GM12878 (cell line): ENCODE measurements at regions not wholly inside any gene's neighbourhood (a gene's known extent, or its start where the extent isn't known, plus 50 kb on each side); places are given as distances from the start of the nearest gene placed in this dataset.

ENCODE experiments used
- ATAC-seq: fragments of 200-7000 bp; cut with Tn5 transposase; 3 replicates; pipeline ENCODE4 v1.9.1; 2020; ENCODE audit warnings: mild to moderate bottlenecking, moderate library complexity
- BruUV-seq: library from RNA; stranded (reverse); fragments of 400-500 nt; replicated peaks from 2 replicates; lab custom pipeline; 2021; lab: Mats Ljungman, UMichigan
- CTCF ChIA-PET: fragments of 300-600 bp; sonication (Branson Sonifier 250); formaldehyde crosslinking; extraction: SDS; loops from one replicate; lab custom pipeline; 2021; ENCODE audit warnings: inconsistent platforms; lab: Yijun Ruan, JAX
- POLR2A ChIA-PET: fragments of 350-600 bp; formaldehyde crosslinking; extraction: SDS; loops from one replicate; lab custom pipeline; 2021; ENCODE audit warnings: inconsistent platforms; lab: Charles Lee
- RAD21 ChIA-PET: fragments of 300-600 bp; sonication (Branson Sonifier 250); formaldehyde crosslinking; loops from one replicate; lab custom pipeline; 2023; ENCODE audit warnings: antibody characterized with exemption; ENCODE audit not compliant: unreplicated experiment; lab: Charles Lee
- SMC1A ChIA-PET: fragments of 300-600 bp; sonication (Branson Sonifier 250); formaldehyde crosslinking; loops from one replicate; lab custom pipeline; 2023; ENCODE audit not compliant: unreplicated experiment, uncharacterized antibody; lab: Charles Lee
- DNase-seq: peaks from one replicate; pipeline ENCODE4 v3.0.0-alpha.2; 2011; ENCODE audit warnings: low read depth, low spot score
- FAIRE-seq: peaks from 3 replicates; lab custom pipeline; 2011; peaks lifted over from hg19 to GRCh38; lab: Jason Lieb, UNC
- H2AFZ ChIP-seq: 2 replicates; pipeline ENCODE4 v1.6.0; 2011; ENCODE audit warnings: low read depth, low read length, control low read depth; ENCODE audit not compliant: control insufficient read depth
- H3K27ac ChIP-seq: 2 replicates; pipeline ENCODE4 v1.5.1; 2011; ENCODE audit warnings: control low read depth; ENCODE audit not compliant: control insufficient read depth, insufficient read depth
- H3K27me3 ChIP-seq, 2 experiments: replicated peaks in 1 of 2; 2 replicates each; pipeline versions ENCODE4 v1.6.0 to v1.6.1; 2011; ENCODE audit warnings: low read length in 1 of 2; ENCODE audit not compliant: control insufficient read depth in 2 of 2, insufficient read depth in 2 of 2
- H3K36me3 ChIP-seq, 2 experiments: 2 replicates each; pipeline ENCODE4 v1.5.1; 2011; ENCODE audit warnings: low read length in 1 of 2; ENCODE audit not compliant: control insufficient read depth in 2 of 2, insufficient read depth in 2 of 2
- H3K4me1 ChIP-seq: 2 replicates; pipeline ENCODE4 v1.6.1; 2011; ENCODE audit warnings: mild to moderate bottlenecking, low read length, moderate library complexity, mixed read lengths; ENCODE audit not compliant: control insufficient read depth, insufficient read depth
- H3K4me2 ChIP-seq: 2 replicates; pipeline ENCODE4 v1.6.0; 2011; ENCODE audit warnings: control low read depth; ENCODE audit not compliant: control insufficient read depth, insufficient read depth
- H3K4me3 ChIP-seq: fragments of 200-600 bp; sonication (generic); 2 replicates; pipeline ENCODE4 v1.5.1; 2016
- H3K79me2 ChIP-seq: 2 replicates; pipeline ENCODE4 v1.6.0; 2011; ENCODE audit warnings: low read length; ENCODE audit not compliant: control insufficient read depth, insufficient read depth
- H3K9ac ChIP-seq: 2 replicates; pipeline ENCODE4 v1.8.0; 2011; ENCODE audit warnings: low read length, control low read depth, mixed read lengths; ENCODE audit not compliant: control insufficient read depth, insufficient read depth
- H3K9me3 ChIP-seq: replicated peaks from 3 replicates; pipeline ENCODE4 v1.5.1; 2011; ENCODE audit warnings: mild to moderate bottlenecking, low read length; ENCODE audit not compliant: control insufficient read depth, insufficient read depth
- H4K20me1 ChIP-seq: 2 replicates; pipeline ENCODE4 v1.6.0; 2011; ENCODE audit not compliant: control insufficient read depth, insufficient read depth
- BHLHE40 ChIP-seq, 2 experiments: fragments of 450-650 bp in 1 of 2; IDR thresholded peaks; 2 replicates each; pipeline ENCODE4 v1.6.1; 2011 to 2017; ENCODE audit warnings: low read depth in 2 of 2, borderline replicate concordance in 1 of 2, improper control_type of control experiment in 1 of 2, low read length in 1 of 2, mild to moderate bottlenecking in 1 of 2
- E2F4 ChIP-seq: IDR thresholded peaks from 2 replicates; pipeline ENCODE4 v1.6.1; 2012; ENCODE audit warnings: low read depth, low read length, improper control_type of control experiment
- ESRRA ChIP-seq: IDR thresholded peaks from 2 replicates; pipeline ENCODE4 v1.6.1; 2012; ENCODE audit warnings: mild to moderate bottlenecking, low read length, improper control_type of control experiment
- FOXK2 ChIP-seq: fragments of 450-650 bp; IDR thresholded peaks from 2 replicates; pipeline ENCODE4 v1.6.1; 2017; ENCODE audit warnings: mild to moderate bottlenecking, moderate library complexity
- FOXM1 ChIP-seq: IDR thresholded peaks from 2 replicates; pipeline ENCODE4 v1.6.1; 2012; ENCODE audit warnings: low read depth, mild to moderate bottlenecking, inconsistent platforms, low read length, moderate library complexity
- HDAC6 ChIP-seq: fragments of 200-600 bp; sonication (generic); IDR thresholded peaks from one replicate; pipeline ENCODE4 v1.8.0; 2017; ENCODE audit warnings: antibody characterized with exemption; ENCODE audit not compliant: unreplicated experiment
- JUNB ChIP-seq: IDR thresholded peaks from 2 replicates; pipeline ENCODE4 v1.6.1; 2016; ENCODE audit warnings: antibody characterized with exemption, mild to moderate bottlenecking
- PAX5 ChIP-seq: IDR thresholded peaks from 2 replicates; pipeline ENCODE4 v1.6.1; 2011; ENCODE audit warnings: low read depth, low read length, borderline replicate concordance
- PAX8 ChIP-seq: fragments of 450-650 bp; IDR thresholded peaks from 2 replicates; pipeline ENCODE4 v1.6.1; 2017; ENCODE audit warnings: mild to moderate bottlenecking, moderate library complexity
- SREBF2 ChIP-seq: IDR thresholded peaks from 2 replicates; pipeline ENCODE4 v1.6.1; 2012; ENCODE audit warnings: mild to moderate bottlenecking, low read length
- SUPT20H ChIP-seq: IDR thresholded peaks from 2 replicates; pipeline ENCODE4 v1.6.1; 2011; ENCODE audit warnings: low read depth, mild to moderate bottlenecking, low read length, moderate library complexity, borderline replicate concordance; ENCODE audit not compliant: control insufficient read depth
- SUZ12 ChIP-seq: fragments of 200-600 bp; sonication (generic); IDR thresholded peaks from one replicate; pipeline ENCODE4 v1.6.1; 2018; ENCODE audit warnings: antibody characterized with exemption, mild to moderate bottlenecking; ENCODE audit not compliant: unreplicated experiment
- YBX1 ChIP-seq: fragments of 450-650 bp; IDR thresholded peaks from 2 replicates; pipeline ENCODE4 v1.6.1; 2016; ENCODE audit warnings: antibody characterized with exemption
- ZBED1 ChIP-seq: IDR thresholded peaks from 2 replicates; pipeline ENCODE4 v1.6.1; 2016; ENCODE audit warnings: borderline replicate concordance
- ZBTB11 ChIP-seq: fragments of 450-650 bp; formaldehyde crosslinking; IDR thresholded peaks from 2 replicates; pipeline ENCODE4 v1.5.0; 2022; ENCODE audit warnings: mild to moderate bottlenecking, missing genetic modification characterization
- ZNF24 ChIP-seq: fragments of 450-650 bp; IDR thresholded peaks from 2 replicates; pipeline ENCODE4 v1.6.1; 2017; ENCODE audit warnings: antibody characterized with exemption, mild to moderate bottlenecking
- ZSCAN29 ChIP-seq: fragments of 450-650 bp; IDR thresholded peaks from 2 replicates; pipeline ENCODE4 v1.6.1; 2017; ENCODE audit warnings: mild to moderate bottlenecking, moderate library complexity
- WGBS: methylation state at CpG from one replicate; pipeline ENCODE4 v1.1.6; 2016; ENCODE audit warnings: low lambda C conversion rate; ENCODE audit not compliant: insufficient replicate concordance, insufficient coverage; ENCODE audit errors: missing lambda C conversion rate; 5-methylcytosine and 5-hydroxymethylcytosine counted together
- in situ Hi-C: fragments of 300-500 bp; cut with MboI; formaldehyde crosslinking; loops from 9 replicates; pipeline ENCODE4 v1.14.3; 2018; ENCODE audit warnings: mixed read lengths
- intact Hi-C: fragments of 100-400 bp; cut with micrococcal nuclease; formaldehyde crosslinking; loops from one replicate; pipeline ENCODE4 v1.14.2; 2022; ENCODE audit not compliant: unreplicated experiment

- H3K9me3 ChIP-seq = peaks cover 2% of the 10 kb centered on the region; the same call in 1 of the 3 replicates
These were observed 107.2 kb upstream of the FAM180A start for GRCh38 chr7:135855846-135856245.

More at GRCh38 chr7:135855846-135856245, 107.2 kb upstream of the FAM180A start:
- FAIRE-seq (no peak), ATAC-seq (no peak), DNase-seq (no peak)
- POLR2A ChIA-PET = no interaction called here
- SMC1A ChIA-PET = no interaction called here
- intact Hi-C loops (no loop called here), in situ Hi-C loops (no loop called here)
- Histone ChIP-seq H3K36me3 (no peaks in the 10 kb centered on the region), H3K27me3 (no peaks in the 10 kb centered on the region), H3K9ac (no peak overlapping the region), H3K79me2 (no peaks in the 10 kb centered on the region), H3K4me3 (no peak overlapping the region), H3K27ac (no peak overlapping the region), H3K4me2 (no peak overlapping the region), H4K20me1 (no peaks in the 10 kb centered on the region), H3K4me1 (no peaks in the 10 kb centered on the region), H2AFZ (no peak overlapping the region)
- 6% methylated on average over 3 of the region's 3 CpGs for WGBS
- CTCF ChIA-PET = no interaction called here
- BruUV-seq = no TSS peak
- TF ChIP-seq PAX5 = no peak
- no peak for TF ChIP-seq YBX1
- no peak for TF ChIP-seq JUNB
- no peak for TF ChIP-seq ZBED1
- TF ChIP-seq E2F4 = no peak
- TF ChIP-seq BHLHE40 (IDR thresholded peaks at IDR 0.05; ENCODE audit: borderline replicate concordance in 1 of 2, low read depth in 2 of 2, low read length in 1 of 2) = no peak
- no peak for TF ChIP-seq ZSCAN29
- TF ChIP-seq SREBF2 = no peak
- no peak for TF ChIP-seq FOXM1
- TF ChIP-seq ZNF24 = no peak
- TF ChIP-seq ZBTB11 (CRISPR knock-in tag) = no peak
- TF ChIP-seq ESRRA = no peak
- no peak for TF ChIP-seq SUPT20H
- no peak for TF ChIP-seq PAX8
- TF ChIP-seq HDAC6 = no peak
- no peak for TF ChIP-seq SUZ12
- no peak for TF ChIP-seq FOXK2
- RAD21 ChIA-PET = no interaction called here
